Kidney (tissue), 13 donors: ENCODE measurements at regions not wholly inside any gene's neighbourhood (a gene's known extent, or its start where the extent isn't known, plus 50 kb on each side); places are given as distances from the start of the nearest gene placed in this dataset.

Source experiments
- DNase-seq, 5 donors: peaks; one replicate each; pipeline ENCODE4 v3.0.0-alpha.2; 2013 to 2020
- FAIRE-seq: peaks from 2 replicates; lab custom pipeline; 2012; peaks lifted over from hg19 to GRCh38; lab: Jason Lieb, UNC
- H3K27ac ChIP-seq, 2 donors: one replicate each; pipeline ENCODE4 v1.7.0; 2013; ENCODE audit warnings: low read depth in 2 of 2, low read length in 2 of 2, inconsistent platforms in 1 of 2
- H3K27me3 ChIP-seq: one replicate; pipeline ENCODE4 v1.7.1; 2013; ENCODE audit warnings: low read length, inconsistent platforms; ENCODE audit not compliant: control insufficient read depth, insufficient read depth
- H3K36me3 ChIP-seq, 3 donors: one replicate each; pipeline versions ENCODE4 v1.7.0 to v1.7.1; 2013; ENCODE audit warnings: low read length in 3 of 3, control low read depth in 1 of 3, inconsistent platforms in 1 of 3; ENCODE audit not compliant: insufficient read depth in 3 of 3, control insufficient read depth in 2 of 3
- H3K4me1 ChIP-seq, 3 donors: one replicate each; pipeline versions ENCODE4 v1.7.0 to v1.7.1; 2013; ENCODE audit warnings: low read length in 3 of 3, inconsistent platforms in 1 of 3, low read depth in 1 of 3; ENCODE audit not compliant: control insufficient read depth in 2 of 3, insufficient read depth in 2 of 3
- H3K4me3 ChIP-seq, 3 donors: one replicate each; pipeline versions ENCODE4 v1.7.0 to v1.8.1; 2013; ENCODE audit warnings: low read length in 3 of 3, control low read depth in 1 of 3, inconsistent platforms in 1 of 3
- H3K9ac ChIP-seq, 3 donors: one replicate each; pipeline versions ENCODE4 v1.7.0 to v1.7.1; 2013; ENCODE audit warnings: low read length in 3 of 3, control low read depth in 1 of 3, inconsistent platforms in 1 of 3
- H3K9me3 ChIP-seq, 3 donors: one replicate each; pipeline versions ENCODE4 v1.7.0 to v1.7.1; 2013; ENCODE audit warnings: low read length in 3 of 3, control low read depth in 1 of 3, inconsistent platforms in 1 of 3; ENCODE audit not compliant: control insufficient read depth in 2 of 3, insufficient read depth in 1 of 3
- intact Hi-C: fragments of 100-400 bp; cut with DNase I; formaldehyde crosslinking; loops from one replicate; pipeline ENCODE4 v1.11.1; 2022
- TF ChIP-seq, protein P1 (sequence below): IDR thresholded peaks from 3 replicates; pipeline ENCODE4 v1.5.1; 2012; ENCODE audit warnings: mild to moderate bottlenecking, moderate library complexity, borderline replicate concordance; ENCODE audit not compliant: insufficient read depth; ENCODE audit errors: extremely low read depth
- donor health status: control.
- donor health status: control.
- donor health status: control.
- donor health status: control.
- donor health status: control.
- donor health status: DM: yes; HTN: yes; CAD: no.
- donor health status: Normal renal cell carcinoma (clear cell type).

DNA sequence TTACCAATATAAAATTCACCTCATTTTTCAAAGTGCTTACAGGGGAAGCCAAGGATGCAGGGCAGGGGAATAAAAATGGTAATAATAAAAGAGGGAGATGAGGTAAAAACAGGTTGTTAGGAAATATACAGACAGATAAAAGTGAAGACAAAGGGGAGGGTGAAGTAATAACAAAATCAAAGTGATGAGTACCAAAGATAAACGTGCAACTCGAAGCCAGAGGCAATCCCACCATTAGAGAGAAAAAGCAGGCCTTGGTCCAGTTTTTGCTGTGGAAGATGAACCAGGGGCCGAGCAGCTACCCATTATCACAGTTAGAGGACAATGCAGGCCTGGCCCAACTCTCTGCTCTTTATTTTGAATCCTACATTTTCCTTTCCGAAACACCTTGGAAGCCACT lies 99.6 kb upstream of the UPP2 start:
- intact Hi-C loops = no loop called here
- no peaks in the 10 kb centered on the region for H3K9me3 ChIP-seq
- TF ChIP-seq, protein P1, sequence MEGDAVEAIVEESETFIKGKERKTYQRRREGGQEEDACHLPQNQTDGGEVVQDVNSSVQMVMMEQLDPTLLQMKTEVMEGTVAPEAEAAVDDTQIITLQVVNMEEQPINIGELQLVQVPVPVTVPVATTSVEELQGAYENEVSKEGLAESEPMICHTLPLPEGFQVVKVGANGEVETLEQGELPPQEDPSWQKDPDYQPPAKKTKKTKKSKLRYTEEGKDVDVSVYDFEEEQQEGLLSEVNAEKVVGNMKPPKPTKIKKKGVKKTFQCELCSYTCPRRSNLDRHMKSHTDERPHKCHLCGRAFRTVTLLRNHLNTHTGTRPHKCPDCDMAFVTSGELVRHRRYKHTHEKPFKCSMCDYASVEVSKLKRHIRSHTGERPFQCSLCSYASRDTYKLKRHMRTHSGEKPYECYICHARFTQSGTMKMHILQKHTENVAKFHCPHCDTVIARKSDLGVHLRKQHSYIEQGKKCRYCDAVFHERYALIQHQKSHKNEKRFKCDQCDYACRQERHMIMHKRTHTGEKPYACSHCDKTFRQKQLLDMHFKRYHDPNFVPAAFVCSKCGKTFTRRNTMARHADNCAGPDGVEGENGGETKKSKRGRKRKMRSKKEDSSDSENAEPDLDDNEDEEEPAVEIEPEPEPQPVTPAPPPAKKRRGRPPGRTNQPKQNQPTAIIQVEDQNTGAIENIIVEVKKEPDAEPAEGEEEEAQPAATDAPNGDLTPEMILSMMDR = no peak

DNA sequence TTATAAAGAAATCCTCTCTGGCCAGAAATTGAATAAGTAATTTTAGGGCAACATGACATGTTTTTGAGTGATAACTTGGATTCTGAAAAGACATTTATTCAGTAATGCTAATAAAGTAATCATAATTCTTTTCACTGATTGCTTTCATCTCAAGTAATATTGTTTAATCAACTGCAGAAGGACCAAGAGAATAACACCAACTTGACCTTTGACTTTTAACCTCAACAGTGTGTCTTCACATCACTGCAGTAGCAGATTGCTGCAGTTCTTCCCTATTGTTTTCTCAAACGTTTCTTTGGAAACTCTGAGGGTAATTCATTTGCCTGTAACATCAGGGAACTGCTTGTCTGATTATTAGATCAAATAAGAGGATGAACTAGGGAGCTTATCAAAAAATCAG lies 104.9 kb upstream of the UPP2 start:
- Histone ChIP-seq H3K9me3 (no peaks in the 10 kb centered on the region), H3K27ac (no peak overlapping the region), H3K4me3 (no peak overlapping the region), H3K27me3 (no peaks in the 10 kb centered on the region), H3K9ac (no peak overlapping the region), H3K36me3 (no peaks in the 10 kb centered on the region), H3K4me1 (no peaks in the 10 kb centered on the region)
- intact Hi-C loops = no loop called here
- FAIRE-seq (no peak), DNase-seq (no peak)
- TF ChIP-seq, protein P1 = no peak

More for the DNA sequence above, 99.6 kb upstream of the UPP2 start:
- no peak overlapping the region for H3K4me3 ChIP-seq
- no peak overlapping the region for H3K9ac ChIP-seq
- DNase-seq (no peak), FAIRE-seq (no peak)
- H3K4me1 ChIP-seq = no peaks in the 10 kb centered on the region
- no peaks in the 10 kb centered on the region for H3K36me3 ChIP-seq
- H3K27ac ChIP-seq = no peak overlapping the region
- H3K27me3 ChIP-seq = no peaks in the 10 kb centered on the region

DNA sequence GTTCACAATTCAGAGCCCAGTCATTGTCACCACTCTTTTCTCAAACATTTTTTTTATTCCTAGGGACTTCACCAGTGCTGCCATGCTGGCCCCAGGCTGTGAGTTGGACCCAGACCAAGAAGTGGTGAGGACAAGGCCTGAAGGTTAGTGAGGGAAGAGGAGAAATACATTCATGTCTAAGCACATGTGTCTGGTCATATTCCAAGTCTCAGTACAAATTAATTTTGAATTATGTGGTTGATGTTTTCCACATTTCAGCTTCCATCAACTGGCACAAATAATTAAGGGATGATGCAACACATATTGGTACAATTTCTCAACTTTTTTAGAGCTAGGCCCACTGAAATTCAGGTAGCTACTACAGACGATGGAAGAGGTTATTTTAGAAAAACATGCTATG lies 106.6 kb upstream of the UPP2 start:
- Histone ChIP-seq H3K36me3 (no peaks in the 10 kb centered on the region), H3K27me3 (no peaks in the 10 kb centered on the region), H3K9me3 (no peaks in the 10 kb centered on the region), H3K4me1 (no peaks in the 10 kb centered on the region), H3K27ac (no peak overlapping the region), H3K9ac (no peak overlapping the region), H3K4me3 (no peak overlapping the region)
- DNase-seq (no peak), FAIRE-seq (no peak)
- intact Hi-C loops = no loop called here
- TF ChIP-seq, protein P1 = no peak

DNA sequence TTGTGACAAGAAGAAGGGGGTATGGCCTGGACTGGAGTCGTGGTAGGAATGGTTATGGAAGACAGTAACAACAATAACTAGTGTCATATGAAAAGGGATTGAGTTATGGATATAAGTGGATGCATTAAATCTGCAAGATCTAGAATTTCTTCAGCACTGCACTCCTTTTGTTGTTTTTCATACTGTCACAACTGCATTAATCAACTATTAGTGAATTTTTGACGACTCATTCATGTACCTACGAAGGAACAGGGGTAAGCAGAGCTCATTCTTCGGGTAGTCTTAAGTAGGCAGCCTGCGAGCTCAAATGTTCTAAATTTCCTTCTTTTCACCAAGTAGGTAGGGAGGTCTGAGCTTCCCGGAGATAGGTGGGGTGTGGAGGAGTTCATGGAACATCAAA lies 109.7 kb upstream of the UPP2 start:
- Histone ChIP-seq H3K9ac (no peak overlapping the region), H3K9me3 (no peaks in the 10 kb centered on the region), H3K27me3 (no peaks in the 10 kb centered on the region), H3K4me3 (no peak overlapping the region), H3K36me3 (no peaks in the 10 kb centered on the region), H3K27ac (no peak overlapping the region), H3K4me1 (no peaks in the 10 kb centered on the region)
- TF ChIP-seq, protein P1 = no peak
- intact Hi-C loops = no loop called here
- FAIRE-seq (no peak), DNase-seq (no peak)
